ENCODE measurements at regions not wholly inside any gene's neighbourhood (a gene's known extent, or its start where the extent isn't known, plus 50 kb on each side); places are given as distances from the start of the nearest gene placed in this dataset.

DNA sequence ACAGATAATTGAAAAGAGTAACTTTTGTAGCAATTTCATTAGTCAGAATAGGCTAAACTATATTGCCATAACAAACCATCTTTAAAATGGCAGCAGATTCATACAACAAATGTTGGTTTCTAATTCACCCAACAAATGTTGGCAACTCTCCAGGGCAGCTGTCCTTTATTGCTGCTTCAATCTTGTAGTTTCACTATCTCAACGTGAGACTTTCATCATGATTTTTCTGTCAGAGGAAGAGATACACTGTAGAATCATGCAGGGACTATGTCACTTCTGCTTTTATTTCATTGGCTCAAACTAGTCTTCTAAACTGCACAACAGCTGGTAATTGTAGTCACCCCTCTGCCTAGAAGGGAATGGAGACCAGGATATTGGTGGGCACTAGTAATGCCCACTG is 174.2 kb downstream of the TANC2 start:
- TF ChIP-seq, protein P1, sequence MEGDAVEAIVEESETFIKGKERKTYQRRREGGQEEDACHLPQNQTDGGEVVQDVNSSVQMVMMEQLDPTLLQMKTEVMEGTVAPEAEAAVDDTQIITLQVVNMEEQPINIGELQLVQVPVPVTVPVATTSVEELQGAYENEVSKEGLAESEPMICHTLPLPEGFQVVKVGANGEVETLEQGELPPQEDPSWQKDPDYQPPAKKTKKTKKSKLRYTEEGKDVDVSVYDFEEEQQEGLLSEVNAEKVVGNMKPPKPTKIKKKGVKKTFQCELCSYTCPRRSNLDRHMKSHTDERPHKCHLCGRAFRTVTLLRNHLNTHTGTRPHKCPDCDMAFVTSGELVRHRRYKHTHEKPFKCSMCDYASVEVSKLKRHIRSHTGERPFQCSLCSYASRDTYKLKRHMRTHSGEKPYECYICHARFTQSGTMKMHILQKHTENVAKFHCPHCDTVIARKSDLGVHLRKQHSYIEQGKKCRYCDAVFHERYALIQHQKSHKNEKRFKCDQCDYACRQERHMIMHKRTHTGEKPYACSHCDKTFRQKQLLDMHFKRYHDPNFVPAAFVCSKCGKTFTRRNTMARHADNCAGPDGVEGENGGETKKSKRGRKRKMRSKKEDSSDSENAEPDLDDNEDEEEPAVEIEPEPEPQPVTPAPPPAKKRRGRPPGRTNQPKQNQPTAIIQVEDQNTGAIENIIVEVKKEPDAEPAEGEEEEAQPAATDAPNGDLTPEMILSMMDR (IDR thresholded peaks at IDR 0.05): no peak
- TF ChIP-seq CREB1 (CRISPR knock-in tag; IDR thresholded peaks at IDR 0.05) (no peak), CREM (CRISPR knock-in tag; IDR thresholded peaks at IDR 0.05) (no peak), RELA (CRISPR knock-in tag; IDR thresholded peaks at IDR 0.05; ENCODE audit: borderline replicate concordance) (no peak)
- TF ChIP-seq, protein P2, sequence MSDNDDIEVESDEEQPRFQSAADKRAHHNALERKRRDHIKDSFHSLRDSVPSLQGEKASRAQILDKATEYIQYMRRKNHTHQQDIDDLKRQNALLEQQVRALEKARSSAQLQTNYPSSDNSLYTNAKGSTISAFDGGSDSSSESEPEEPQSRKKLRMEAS (CRISPR knock-in tag; IDR thresholded peaks at IDR 0.05): no peak

All from WTC11 (cell line).